ENCODE measurements at regions not wholly inside any gene's neighbourhood (a gene's known extent, or its start where the extent isn't known, plus 50 kb on each side); places are given as distances from the start of the nearest gene placed in this dataset.

DNA sequence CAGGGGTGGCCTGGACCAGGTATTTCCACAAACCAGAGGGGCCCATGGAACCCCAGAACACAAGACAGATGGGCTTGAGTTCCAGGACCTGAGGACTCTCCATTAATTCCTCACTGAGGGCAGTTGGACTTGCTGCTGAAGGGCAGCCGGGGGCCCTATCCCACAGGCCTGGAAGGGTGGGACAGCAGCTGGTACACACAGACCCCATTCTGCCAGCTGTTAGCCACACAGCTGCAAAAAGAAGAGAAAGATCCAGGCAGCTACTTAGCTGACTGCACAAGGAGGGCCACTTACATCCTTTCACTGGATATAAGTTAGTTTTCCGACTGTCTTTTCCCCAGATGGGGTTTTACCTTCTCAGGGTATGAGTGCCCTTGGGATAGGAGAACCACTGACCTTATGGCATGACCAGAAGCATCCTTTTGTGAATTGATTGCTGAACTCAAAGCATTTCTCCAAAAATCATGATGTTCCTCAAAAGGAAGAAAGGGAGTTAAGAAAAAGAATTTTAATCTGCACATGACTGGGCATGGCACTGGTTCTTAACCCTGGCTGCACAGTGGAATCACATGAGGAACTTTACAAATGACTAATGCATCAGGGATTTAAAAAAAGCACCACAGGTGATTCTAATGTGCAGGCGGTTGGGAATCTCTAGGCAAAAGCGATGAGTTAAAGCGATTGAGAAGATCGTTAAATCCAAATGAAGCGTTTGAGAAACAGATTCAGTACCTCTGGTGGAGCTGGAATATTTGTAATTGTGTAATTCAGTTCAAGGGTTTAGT is 199.4 kb downstream of the TFAP2A start:
- BruUV-seq (replicated peaks): no TSS peak
- RAD21 ChIA-PET (ENCODE audit: low non-redundant PET in 1 of 2, low total read pairs in 2 of 2, uncharacterized antibody in 2 of 2, unreplicated experiment in 2 of 2): no interaction called here
- H3K27ac ChIP-seq (ENCODE audit: low read depth, low read length): no peak overlapping the region
- DNase-seq (ENCODE audit: low read depth, low spot score) (no peak), ATAC-seq (no peak)
- no peaks in the 10 kb centered on the region for H3K9me3 ChIP-seq (ENCODE audit: control insufficient read depth in 1 of 2, insufficient read depth in 1 of 2, low read depth in 1 of 2, low read length in 2 of 2)
- H3K4me3 ChIP-seq (replicated peaks in 1 of 2; ENCODE audit: low read depth in 1 of 2, low read length in 2 of 2): no peak overlapping the region
- CTCF ChIA-PET: no interaction called here
- H3K27me3 ChIP-seq (ENCODE audit: insufficient read depth, low read length): no peaks in the 10 kb centered on the region
- no peak overlapping the region for H3K4me2 ChIP-seq (ENCODE audit: low read length)
- H3K9me2 ChIP-seq (ENCODE audit: insufficient read depth): no peaks in the 10 kb centered on the region
- POLR2A ChIA-PET: no interaction called here
- no peaks in the 10 kb centered on the region for H3K4me1 ChIP-seq (ENCODE audit: control insufficient read depth in 1 of 2, insufficient read depth in 2 of 2, low read length in 2 of 2)
- H4K20me1 ChIP-seq (ENCODE audit: insufficient read depth): no peaks in the 10 kb centered on the region
- no peaks in the 10 kb centered on the region for H3K36me3 ChIP-seq (ENCODE audit: control insufficient read depth in 1 of 2, insufficient read depth in 2 of 2, low read length in 2 of 2)
- H2AFZ ChIP-seq (ENCODE audit: low read depth, low read length, poor library complexity, severe bottlenecking): no peak overlapping the region
- no peaks in the 10 kb centered on the region for H3K79me2 ChIP-seq (ENCODE audit: insufficient read depth, low read length)
- intact Hi-C loops (cut with micrococcal nuclease): no loop called here
- H3K9ac ChIP-seq (ENCODE audit: low read length): no peak overlapping the region
- TF ChIP-seq EZH2phosphoT487 (IDR thresholded peaks at IDR 0.05; ENCODE audit: borderline replicate concordance) (no peak), POLR2AphosphoS5 (IDR thresholded peaks at IDR 0.05; ENCODE audit: low read depth, low read length) (no peak), SIN3A (IDR thresholded peaks at IDR 0.05; ENCODE audit: low read depth) (no peak), POLR2A (IDR thresholded peaks at IDR 0.05; ENCODE audit: borderline replicate concordance, extremely low read depth, insufficient read depth, insufficient read length) (no peak), YY1 (IDR thresholded peaks at IDR 0.05; ENCODE audit: extremely low read depth, insufficient replicate concordance, low read depth, low read length) (no peak), ZNF274 (IDR thresholded peaks at IDR 0.05; ENCODE audit: low read depth, low read length) (no peak), EZH2 (IDR thresholded peaks at IDR 0.05) (no peak), EGR1 (IDR thresholded peaks at IDR 0.05; ENCODE audit: low read depth) (no peak)
- TF ChIP-seq, protein P1, sequence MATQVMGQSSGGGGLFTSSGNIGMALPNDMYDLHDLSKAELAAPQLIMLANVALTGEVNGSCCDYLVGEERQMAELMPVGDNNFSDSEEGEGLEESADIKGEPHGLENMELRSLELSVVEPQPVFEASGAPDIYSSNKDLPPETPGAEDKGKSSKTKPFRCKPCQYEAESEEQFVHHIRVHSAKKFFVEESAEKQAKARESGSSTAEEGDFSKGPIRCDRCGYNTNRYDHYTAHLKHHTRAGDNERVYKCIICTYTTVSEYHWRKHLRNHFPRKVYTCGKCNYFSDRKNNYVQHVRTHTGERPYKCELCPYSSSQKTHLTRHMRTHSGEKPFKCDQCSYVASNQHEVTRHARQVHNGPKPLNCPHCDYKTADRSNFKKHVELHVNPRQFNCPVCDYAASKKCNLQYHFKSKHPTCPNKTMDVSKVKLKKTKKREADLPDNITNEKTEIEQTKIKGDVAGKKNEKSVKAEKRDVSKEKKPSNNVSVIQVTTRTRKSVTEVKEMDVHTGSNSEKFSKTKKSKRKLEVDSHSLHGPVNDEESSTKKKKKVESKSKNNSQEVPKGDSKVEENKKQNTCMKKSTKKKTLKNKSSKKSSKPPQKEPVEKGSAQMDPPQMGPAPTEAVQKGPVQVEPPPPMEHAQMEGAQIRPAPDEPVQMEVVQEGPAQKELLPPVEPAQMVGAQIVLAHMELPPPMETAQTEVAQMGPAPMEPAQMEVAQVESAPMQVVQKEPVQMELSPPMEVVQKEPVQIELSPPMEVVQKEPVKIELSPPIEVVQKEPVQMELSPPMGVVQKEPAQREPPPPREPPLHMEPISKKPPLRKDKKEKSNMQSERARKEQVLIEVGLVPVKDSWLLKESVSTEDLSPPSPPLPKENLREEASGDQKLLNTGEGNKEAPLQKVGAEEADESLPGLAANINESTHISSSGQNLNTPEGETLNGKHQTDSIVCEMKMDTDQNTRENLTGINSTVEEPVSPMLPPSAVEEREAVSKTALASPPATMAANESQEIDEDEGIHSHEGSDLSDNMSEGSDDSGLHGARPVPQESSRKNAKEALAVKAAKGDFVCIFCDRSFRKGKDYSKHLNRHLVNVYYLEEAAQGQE (IDR thresholded peaks at IDR 0.05; ENCODE audit: low read depth): no peak
- TF ChIP-seq, protein P2, sequence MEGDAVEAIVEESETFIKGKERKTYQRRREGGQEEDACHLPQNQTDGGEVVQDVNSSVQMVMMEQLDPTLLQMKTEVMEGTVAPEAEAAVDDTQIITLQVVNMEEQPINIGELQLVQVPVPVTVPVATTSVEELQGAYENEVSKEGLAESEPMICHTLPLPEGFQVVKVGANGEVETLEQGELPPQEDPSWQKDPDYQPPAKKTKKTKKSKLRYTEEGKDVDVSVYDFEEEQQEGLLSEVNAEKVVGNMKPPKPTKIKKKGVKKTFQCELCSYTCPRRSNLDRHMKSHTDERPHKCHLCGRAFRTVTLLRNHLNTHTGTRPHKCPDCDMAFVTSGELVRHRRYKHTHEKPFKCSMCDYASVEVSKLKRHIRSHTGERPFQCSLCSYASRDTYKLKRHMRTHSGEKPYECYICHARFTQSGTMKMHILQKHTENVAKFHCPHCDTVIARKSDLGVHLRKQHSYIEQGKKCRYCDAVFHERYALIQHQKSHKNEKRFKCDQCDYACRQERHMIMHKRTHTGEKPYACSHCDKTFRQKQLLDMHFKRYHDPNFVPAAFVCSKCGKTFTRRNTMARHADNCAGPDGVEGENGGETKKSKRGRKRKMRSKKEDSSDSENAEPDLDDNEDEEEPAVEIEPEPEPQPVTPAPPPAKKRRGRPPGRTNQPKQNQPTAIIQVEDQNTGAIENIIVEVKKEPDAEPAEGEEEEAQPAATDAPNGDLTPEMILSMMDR (IDR thresholded peaks at IDR 0.05 in 2 of 3, conservative IDR thresholded peaks at IDR 0.05 in 1 of 3; ENCODE audit: borderline replicate concordance in 1 of 3, insufficient read depth in 1 of 3, low read depth in 2 of 3, low read length in 2 of 3): no peak
- TF ChIP-seq, protein P3, sequence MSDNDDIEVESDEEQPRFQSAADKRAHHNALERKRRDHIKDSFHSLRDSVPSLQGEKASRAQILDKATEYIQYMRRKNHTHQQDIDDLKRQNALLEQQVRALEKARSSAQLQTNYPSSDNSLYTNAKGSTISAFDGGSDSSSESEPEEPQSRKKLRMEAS (IDR thresholded peaks at IDR 0.05): no peak
